DOHH2 (cell line): ENCODE measurements at regions not wholly inside any gene's neighbourhood (a gene's known extent, or its start where the extent isn't known, plus 50 kb on each side); places are given as distances from the start of the nearest gene placed in this dataset.
A peak's percentile ranks its signal among the peaks of the same experiment; 100 is the strongest.
"Not testable (repeated sequence)": the region's sequence is repeated elsewhere in the genome, so short reads cannot be mapped to it uniquely, and the experiment has no call there.

Experiments
- H3F3A ChIP-seq: fragments of 200-600 bp; sonication (generic), shearing (Covaris generic); 2 replicates; pipeline ENCODE4 v1.6.0; 2016; ENCODE audit warnings: antibody characterized with exemption, mild to moderate bottlenecking; ENCODE audit not compliant: control insufficient read depth, insufficient read depth
- H3K27ac ChIP-seq: fragments of 200-600 bp; sonication (generic); 2 replicates; pipeline ENCODE4 v1.5.1; 2014; ENCODE audit warnings: low read depth, mild to moderate bottlenecking, low read length, moderate library complexity
- H3K27me3 ChIP-seq: fragments of 200-600 bp; sonication (generic); 2 replicates; pipeline ENCODE4 v1.6.1; 2014; ENCODE audit warnings: mild to moderate bottlenecking, low read length, mixed read lengths; ENCODE audit not compliant: control insufficient read depth
- H3K36me3 ChIP-seq: fragments of 200-600 bp; sonication (generic); 2 replicates; pipeline ENCODE4 v1.6.1; 2014; ENCODE audit warnings: mild to moderate bottlenecking, low read length, moderate library complexity, mixed read lengths; ENCODE audit not compliant: control insufficient read depth
- H3K4me1 ChIP-seq: fragments of 200-600 bp; sonication (generic); 2 replicates; pipeline ENCODE4 v1.6.1; 2014; ENCODE audit warnings: mild to moderate bottlenecking, low read length, mixed read lengths; ENCODE audit not compliant: control insufficient read depth
- H3K4me2 ChIP-seq: fragments of 200-600 bp; sonication (generic); 2 replicates; pipeline ENCODE4 v1.6.0; 2014; ENCODE audit warnings: mild to moderate bottlenecking, low read length, moderate library complexity
- H3K4me3 ChIP-seq: fragments of 200-600 bp; sonication (generic); 2 replicates; pipeline ENCODE4 v1.5.1; 2014; ENCODE audit warnings: mild to moderate bottlenecking, low read length, mixed read lengths
- H3K79me2 ChIP-seq: fragments of 200-600 bp; sonication (generic); 2 replicates; pipeline ENCODE4 v1.6.1; 2014; ENCODE audit warnings: mild to moderate bottlenecking, low read length, mixed read lengths; ENCODE audit not compliant: control insufficient read depth
- H3K9me2 ChIP-seq: fragments of 200-600 bp; sonication (generic); replicated peaks from 2 replicates; pipeline ENCODE4 v1.6.1; 2014; ENCODE audit warnings: mild to moderate bottlenecking, low read length, mixed read lengths; ENCODE audit not compliant: control insufficient read depth
- H3K9me3 ChIP-seq: fragments of 200-600 bp; sonication (generic); 2 replicates; pipeline ENCODE4 v1.6.1; 2014; ENCODE audit warnings: antibody characterized with exemption, low read length, mixed read lengths; ENCODE audit not compliant: control insufficient read depth, insufficient read depth
- H4K20me1 ChIP-seq: fragments of 200-600 bp; sonication (generic); 2 replicates; pipeline ENCODE4 v1.6.0; 2014; ENCODE audit warnings: low read depth, mild to moderate bottlenecking, antibody characterized with exemption, low read length, moderate library complexity; ENCODE audit not compliant: control insufficient read depth, insufficient read depth
- CTCF ChIP-seq: fragments of 200-600 bp; sonication (generic); IDR thresholded peaks from one replicate; pipeline ENCODE4 v1.5.1; 2014; ENCODE audit warnings: antibody characterized with exemption, mild to moderate bottlenecking, low read depth, low read length; ENCODE audit not compliant: poor library complexity, severe bottlenecking
- EZH2phosphoT487 ChIP-seq: fragments of 200-600 bp; sonication (generic); IDR thresholded peaks from 2 replicates; pipeline ENCODE4 v1.6.1; 2017; ENCODE audit warnings: borderline replicate concordance, mild to moderate bottlenecking, antibody characterized with exemption, low read length, moderate library complexity, mixed read lengths

- Histone ChIP-seq H3F3A (peaks cover 10% of the 10 kb centered on the region; the same call in 1 of the 2 replicates), H3K9me2 (no peaks in the 10 kb centered on the region), H3K4me1 (peaks cover 15% of the 10 kb centered on the region), H3K27ac (no peak overlapping the region), H3K4me2 (no peak overlapping the region), H4K20me1 (no peaks in the 10 kb centered on the region), H3K36me3 (no peaks in the 10 kb centered on the region), H3K4me3 (no peak overlapping the region), H3K9me3 (peaks cover 6% of the 10 kb centered on the region; the same call in 1 of the 2 replicates), H3K27me3 (peaks cover 7% of the 10 kb centered on the region), H3K79me2 (no peaks in the 10 kb centered on the region)
- TF ChIP-seq EZH2phosphoT487 (no peak), CTCF (no peak)
These were observed 52.2 kb downstream of the CALML3 start for GRCh38 chr10:5576780-5577624.

DNA sequence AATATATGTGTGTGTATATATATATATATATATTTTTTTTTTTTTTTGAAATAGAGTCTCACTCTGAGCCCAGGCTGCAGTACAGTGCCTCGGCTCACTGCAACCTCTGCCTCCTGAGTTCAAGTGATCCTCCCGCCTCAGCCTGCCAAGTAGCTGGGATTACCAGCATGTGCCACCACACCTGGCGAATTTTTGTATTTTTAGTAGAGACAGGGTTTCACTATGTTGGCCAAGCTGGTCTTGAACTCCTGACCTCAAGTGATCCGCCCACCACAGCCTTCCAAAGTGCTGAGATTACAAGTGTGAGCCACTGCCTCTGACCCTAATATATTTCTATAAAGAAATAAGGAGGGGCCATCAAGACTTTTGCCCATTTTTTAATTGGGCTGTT, 55.3 kb downstream of the CALML3 start:
- H3K4me3 ChIP-seq, H3K27ac ChIP-seq, H3K9me2 ChIP-seq, H3K4me2 ChIP-seq, H4K20me1 ChIP-seq, H3K36me3 ChIP-seq, H3F3A ChIP-seq, H3K9me3 ChIP-seq, H3K79me2 ChIP-seq: not testable (repeated sequence)
- peaks cover 35% of the 10 kb centered on the region for H3K4me1 ChIP-seq
- H3K27me3 ChIP-seq = peaks cover 19% of the 10 kb centered on the region

GRCh38 chr10:5581670-5582566, 57.2 kb downstream of the CALML3 start:
- Histone ChIP-seq H4K20me1 (no peaks in the 10 kb centered on the region), H3K4me3 (peak overlapping the region; percentile 50), H3K36me3 (no peaks in the 10 kb centered on the region), H3K9me2 (no peaks in the 10 kb centered on the region), H3K4me2 (peak overlapping the region; percentile 77), H3K79me2 (no peaks in the 10 kb centered on the region), H3F3A (peaks cover 10% of the 10 kb centered on the region; the same call in 1 of the 2 replicates), H3K27ac (no peak overlapping the region), H3K27me3 (peaks cover 25% of the 10 kb centered on the region), H3K4me1 (peaks cover 35% of the 10 kb centered on the region), H3K9me3 (peaks cover 6% of the 10 kb centered on the region; the same call in 1 of the 2 replicates)
- TF ChIP-seq EZH2phosphoT487 (no peak), CTCF (no peak)
